Keratinocyte (primary cell): ENCODE measurements at regions not wholly inside any gene's neighbourhood (a gene's known extent, or its start where the extent isn't known, plus 50 kb on each side); places are given as distances from the start of the nearest gene placed in this dataset.

Experiments
- DNase-seq: peaks from one replicate; pipeline ENCODE4 v3.0.0-alpha.2; 2011; ENCODE audit warnings: low read depth, missing footprints, low spot score
- FAIRE-seq: peaks from 2 replicates; lab custom pipeline; 2011; peaks lifted over from hg19 to GRCh38; lab: Jason Lieb, UNC
- H2AFZ ChIP-seq: 2 replicates; pipeline ENCODE4 v1.6.0; 2012; ENCODE audit warnings: low read length, control low read depth, inconsistent platforms; ENCODE audit not compliant: control insufficient read depth
- H3K27ac ChIP-seq: 2 replicates; pipeline ENCODE4 v1.5.1; 2011; ENCODE audit warnings: low read length; ENCODE audit not compliant: control insufficient read depth, insufficient read depth
- H3K27me3 ChIP-seq: 3 replicates; pipeline ENCODE4 v1.6.0; 2011; ENCODE audit warnings: low read length; ENCODE audit not compliant: control insufficient read depth, insufficient read depth; ENCODE audit errors: extremely low read depth
- H3K36me3 ChIP-seq, 2 experiments: 2 replicates in 1 of 2; 3 replicates in 1 of 2; pipeline ENCODE4 v1.5.1; 2011; ENCODE audit warnings: low read length in 2 of 2, mild to moderate bottlenecking in 1 of 2; ENCODE audit not compliant: control insufficient read depth in 2 of 2, insufficient read depth in 2 of 2; ENCODE audit errors: extremely low read depth in 1 of 2
- H3K4me1 ChIP-seq: 3 replicates; pipeline ENCODE4 v1.5.1; 2011; ENCODE audit warnings: low read length; ENCODE audit not compliant: control insufficient read depth, insufficient read depth; ENCODE audit errors: extremely low read depth
- H3K4me2 ChIP-seq: 3 replicates; pipeline ENCODE4 v1.6.0; 2011; ENCODE audit warnings: low read depth, low read length; ENCODE audit not compliant: control insufficient read depth, insufficient read depth; ENCODE audit errors: extremely low read depth
- H3K4me3 ChIP-seq, 3 experiments: fragments of 200-600 bp in 1 of 3; sonication (generic) in 1 of 3; 2 replicates in 2 of 3; 3 replicates in 1 of 3; pipeline ENCODE4 v1.5.1; 2011 to 2016; ENCODE audit warnings: low read length in 3 of 3, mild to moderate bottlenecking in 3 of 3, control low read depth in 2 of 3, inconsistent platforms in 1 of 3, low read depth in 1 of 3, mixed read lengths in 1 of 3, mixed run types in 1 of 3, moderate library complexity in 1 of 3; ENCODE audit not compliant: control insufficient read depth in 2 of 3, insufficient read depth in 2 of 3; ENCODE audit errors: extremely low read depth in 1 of 3
- H3K79me2 ChIP-seq: 2 replicates; pipeline ENCODE4 v1.6.0; 2012; ENCODE audit warnings: low read length; ENCODE audit not compliant: control insufficient read depth, insufficient read depth
- H3K9ac ChIP-seq: 3 replicates; pipeline ENCODE4 v1.6.0; 2011; ENCODE audit warnings: low read length; ENCODE audit not compliant: control insufficient read depth, insufficient read depth; ENCODE audit errors: extremely low read depth
- H3K9me1 ChIP-seq: 3 replicates; pipeline ENCODE4 v1.6.0; 2011; ENCODE audit warnings: low read length; ENCODE audit not compliant: control insufficient read depth, insufficient read depth; ENCODE audit errors: extremely low read depth
- H3K9me3 ChIP-seq: 2 replicates; pipeline ENCODE4 v1.5.1; 2012; ENCODE audit warnings: low read depth, low read length; ENCODE audit not compliant: control insufficient read depth
- H4K20me1 ChIP-seq: 3 replicates; pipeline ENCODE4 v1.6.0; 2011; ENCODE audit warnings: low read length; ENCODE audit not compliant: control insufficient read depth, insufficient read depth; ENCODE audit errors: extremely low read depth
- CTCF ChIP-seq, 3 experiments: IDR thresholded peaks in 1 of 3; conservative IDR thresholded peaks in 1 of 3; optimal IDR thresholded peaks in 1 of 3; 2 replicates in 2 of 3; 3 replicates in 1 of 3; pipeline versions ENCODE3 to v1.5.1; 2011; ENCODE audit warnings: low read length in 3 of 3, mild to moderate bottlenecking in 3 of 3, moderate library complexity in 2 of 3, control low read depth in 1 of 3, inconsistent platforms in 1 of 3; ENCODE audit not compliant: insufficient read depth in 2 of 3; ENCODE audit errors: extremely low read depth in 1 of 3
- EZH2 ChIP-seq: IDR thresholded peaks from one replicate; pipeline ENCODE4 v1.6.1; 2012; ENCODE audit warnings: inconsistent platforms, mild to moderate bottlenecking, low read length, moderate library complexity
- dilution Hi-C: fragments of 300-500 bp; cut with MboI; formaldehyde crosslinking; loops from one replicate; pipeline ENCODE4 v1.7.0; 2020; ENCODE audit warnings: low sequenced_read_pairs; ENCODE audit not compliant: extremely low pct_ligation_motif_present

GRCh38 chr2:181828122-181828705 is 63.3 kb upstream of the ITPRID2 start:
- no peaks in the 10 kb centered on the region for H3K79me2 ChIP-seq
- H2AFZ ChIP-seq: no peak overlapping the region
- no peak overlapping the region for H3K4me3 ChIP-seq
- H3K27me3 ChIP-seq: no peaks in the 10 kb centered on the region
- FAIRE-seq (no peak), DNase-seq (no peak)
- H4K20me1 ChIP-seq: no peaks in the 10 kb centered on the region
- TF ChIP-seq EZH2 (no peak), CTCF (optimal IDR thresholded peaks at IDR 0.05 in 1 of 3, IDR thresholded peaks at IDR 0.05 in 1 of 3, conservative IDR thresholded peaks at IDR 0.05 in 1 of 3; ENCODE audit: extremely low read depth in 1 of 3, insufficient read depth in 2 of 3, low read length in 3 of 3) (no peak)
- no peaks in the 10 kb centered on the region for H3K4me1 ChIP-seq
- no peaks in the 10 kb centered on the region for H3K9me3 ChIP-seq
- no peak overlapping the region for H3K27ac ChIP-seq
- no peak overlapping the region for H3K4me2 ChIP-seq
- no peak overlapping the region for H3K9ac ChIP-seq
- no peaks in the 10 kb centered on the region for H3K9me1 ChIP-seq
- dilution Hi-C loops: no loop called here
- H3K36me3 ChIP-seq: no peaks in the 10 kb centered on the region

- Histone ChIP-seq H3K9me3 (no peaks in the 10 kb centered on the region), H3K79me2 (no peaks in the 10 kb centered on the region), H3K4me1 (no peaks in the 10 kb centered on the region), H3K9ac (no peak overlapping the region), H3K4me2 (no peak overlapping the region), H3K36me3 (no peaks in the 10 kb centered on the region), H3K27ac (no peak overlapping the region), H4K20me1 (no peaks in the 10 kb centered on the region), H3K4me3 (no peak overlapping the region), H2AFZ (no peak overlapping the region), H3K9me1 (no peaks in the 10 kb centered on the region), H3K27me3 (no peaks in the 10 kb centered on the region)
- FAIRE-seq (no peak), DNase-seq (no peak)
- no peak for TF ChIP-seq CTCF (optimal IDR thresholded peaks at IDR 0.05 in 1 of 3, IDR thresholded peaks at IDR 0.05 in 1 of 3, conservative IDR thresholded peaks at IDR 0.05 in 1 of 3; ENCODE audit: extremely low read depth in 1 of 3, insufficient read depth in 2 of 3, low read length in 3 of 3)
- TF ChIP-seq EZH2: no peak
- dilution Hi-C loops: no loop called here
Measured at GRCh38 chr2:181829230-181829629, 62.3 kb upstream of the ITPRID2 start.
